GM18499 (cell line): ENCODE measurements at regions not wholly inside any gene's neighbourhood (a gene's known extent, or its start where the extent isn't known, plus 50 kb on each side); places are given as distances from the start of the nearest gene placed in this dataset.
A peak's percentile ranks its signal among the peaks of the same experiment; 100 is the strongest.

Experiments used
- ATAC-seq: cut with Tn5 transposase; IDR thresholded peaks from one replicate; pipeline ENCODE4 v1.9.1; 2021; ENCODE audit warnings: moderate number of reproducible peaks; ENCODE audit not compliant: insufficient read depth, unreplicated experiment

DNA sequence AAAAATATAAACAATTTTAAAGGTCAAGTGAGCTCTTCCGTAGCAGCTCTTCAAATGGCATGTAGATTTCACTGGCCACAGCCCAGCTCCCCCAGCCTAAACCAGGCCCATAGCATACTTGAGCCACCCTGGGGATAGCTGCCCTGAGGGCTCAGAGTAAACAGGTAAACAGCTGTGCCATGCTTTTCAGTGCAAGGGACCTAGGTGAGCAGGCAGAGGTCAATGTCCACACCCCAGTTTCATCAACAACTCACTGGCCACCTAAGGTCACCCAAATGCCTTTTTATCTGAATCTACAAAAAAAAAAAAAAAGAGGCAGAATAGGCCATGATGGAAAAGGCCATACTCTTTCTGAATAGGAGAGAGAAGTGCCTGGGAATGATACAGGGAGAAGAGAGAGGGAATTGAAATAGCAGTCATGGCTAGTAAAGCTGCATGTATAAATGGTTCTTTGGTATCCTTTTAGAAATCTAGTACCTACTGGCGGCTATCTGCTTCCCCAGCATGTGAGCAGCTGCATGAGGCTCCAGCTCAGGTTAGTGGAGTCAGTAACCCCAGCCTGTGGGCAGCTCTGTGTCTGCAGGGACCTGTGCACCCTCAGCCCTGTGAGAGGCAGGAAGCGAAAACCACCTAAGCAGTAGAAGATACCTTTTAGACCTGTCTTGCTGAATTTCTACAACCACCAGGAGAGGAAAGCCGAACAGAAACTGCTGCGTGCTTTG lies 77.0 kb downstream of the FOXA2 start:
- no peak for ATAC-seq

DNA sequence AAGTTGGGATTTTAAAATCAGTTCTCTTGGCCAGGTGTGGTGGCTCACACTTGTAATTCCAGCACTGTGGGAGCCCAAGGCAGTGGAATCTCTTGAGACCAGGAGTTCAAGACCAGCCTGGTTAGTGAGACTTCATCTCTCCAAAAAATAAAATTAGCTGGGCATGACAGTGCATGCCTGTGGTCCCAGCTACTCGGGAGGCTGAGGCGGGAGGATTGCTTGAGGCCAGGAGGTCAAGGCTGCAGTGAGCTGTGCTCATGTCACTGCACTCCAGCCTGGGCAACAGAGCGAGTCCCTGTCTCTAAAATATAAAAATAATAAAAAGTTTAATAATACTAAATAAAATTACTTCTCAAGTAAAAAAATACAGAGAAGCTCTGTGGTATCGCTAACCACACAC lies 77.5 kb downstream of the FOXA2 start:
- no peak for ATAC-seq

DNA sequence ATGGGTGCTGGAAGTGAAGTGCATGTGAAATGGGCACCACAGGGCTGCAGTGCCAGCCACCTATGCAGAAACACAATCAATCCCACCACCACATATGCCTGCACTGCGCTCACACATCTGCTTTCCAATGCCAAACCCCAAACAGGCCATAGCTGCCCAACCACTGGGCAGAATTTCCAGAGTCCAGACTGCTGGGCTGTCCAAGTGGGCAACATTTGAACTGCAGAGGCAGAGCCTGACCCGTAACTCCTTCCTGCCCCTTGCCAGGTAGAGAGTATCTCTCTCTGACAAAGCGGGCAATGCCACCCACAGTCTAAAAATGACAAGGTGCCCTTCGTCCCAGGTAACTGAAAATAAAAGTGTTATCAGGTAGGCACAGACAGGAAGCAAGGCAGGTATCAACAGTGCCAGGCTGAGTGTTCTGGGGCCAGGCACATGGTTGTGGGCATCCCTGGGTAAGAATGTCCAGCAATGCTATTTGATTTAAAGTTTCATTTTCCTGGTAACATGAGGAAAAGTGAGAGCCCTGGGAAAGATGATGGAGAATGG lies 79.5 kb downstream of the FOXA2 start:
- no peak for ATAC-seq

DNA sequence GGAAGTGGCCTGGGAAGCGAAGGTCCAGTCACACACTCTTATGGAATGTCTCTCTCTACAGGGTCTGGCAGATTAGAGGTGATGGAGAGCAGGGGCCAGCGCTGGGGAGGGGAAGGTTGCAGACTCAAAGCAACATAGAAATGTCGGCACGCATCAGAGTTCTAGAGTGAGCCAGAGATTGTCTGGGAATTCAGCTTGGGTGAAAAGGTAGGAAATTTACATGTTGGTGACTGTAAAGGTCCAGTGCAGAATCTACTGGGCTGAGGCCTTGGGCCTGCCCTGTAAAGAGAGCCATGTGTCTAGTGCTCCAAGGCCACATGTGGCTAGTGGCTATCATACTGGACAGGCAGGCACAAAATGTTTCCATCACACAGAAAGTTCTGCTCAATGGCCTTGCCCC lies 80.8 kb downstream of the FOXA2 start:
- ATAC-seq, result no peak

DNA sequence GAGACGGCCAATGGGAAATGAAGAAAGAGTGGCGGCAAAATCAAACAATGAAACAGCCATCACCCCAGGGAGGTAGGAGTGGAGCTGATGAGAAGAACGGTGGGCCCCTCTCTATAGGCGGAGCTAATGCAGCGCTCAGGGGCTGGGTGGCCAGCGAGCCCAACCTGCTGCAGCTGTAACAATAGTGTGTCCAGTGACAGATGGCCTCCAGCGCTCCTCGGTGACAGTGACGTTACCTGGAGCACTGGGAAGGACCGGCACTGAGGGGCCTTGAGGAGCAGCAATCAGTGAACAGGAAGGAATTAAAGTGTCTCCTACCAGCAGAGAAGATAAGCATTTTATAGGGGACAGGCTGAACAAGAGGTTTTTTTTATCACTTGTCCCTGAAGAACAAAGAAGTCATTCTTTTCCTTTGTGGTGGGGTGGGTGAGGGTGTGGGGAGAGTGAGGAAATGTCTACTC lies 81.6 kb downstream of the FOXA2 start:
- no peak for ATAC-seq

DNA sequence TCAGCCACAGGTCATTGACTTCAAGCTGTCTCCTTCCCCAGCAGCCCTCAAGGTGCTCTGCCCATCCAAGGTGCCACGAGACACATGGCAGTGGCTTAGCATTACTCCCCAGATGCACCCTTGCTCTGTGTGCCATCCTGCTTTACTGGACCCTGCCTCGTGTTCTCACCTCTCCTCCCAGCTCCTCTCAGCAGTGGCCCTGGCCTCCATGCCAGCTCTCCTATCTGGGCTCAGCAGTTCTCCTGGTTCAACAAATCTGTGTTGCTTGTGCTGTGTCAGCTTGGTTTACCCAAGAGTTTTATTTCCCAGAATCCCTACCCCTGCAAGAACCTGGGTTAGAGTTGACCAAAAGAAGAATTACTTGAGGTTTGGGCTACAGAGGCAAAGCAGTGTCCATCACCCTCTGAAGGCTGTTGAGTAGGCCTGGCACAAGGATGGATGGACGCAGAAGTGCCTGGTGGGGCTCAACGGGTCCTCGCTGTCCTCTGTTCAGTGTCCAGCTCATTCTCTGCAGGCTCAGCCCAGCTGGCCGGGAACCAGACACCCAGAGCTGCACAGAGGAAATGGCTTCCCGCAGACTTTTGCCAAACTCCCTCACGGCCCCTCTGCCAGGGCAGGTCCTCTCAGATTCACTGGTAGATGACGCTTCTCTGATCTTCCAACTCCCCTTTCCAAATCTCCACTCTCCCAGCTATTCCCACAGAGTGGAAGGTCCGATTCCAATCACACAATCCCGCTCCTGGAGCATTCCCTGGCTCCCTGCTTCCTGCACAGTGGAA lies 82.6 kb downstream of the FOXA2 start:
- ATAC-seq, result no peak

DNA sequence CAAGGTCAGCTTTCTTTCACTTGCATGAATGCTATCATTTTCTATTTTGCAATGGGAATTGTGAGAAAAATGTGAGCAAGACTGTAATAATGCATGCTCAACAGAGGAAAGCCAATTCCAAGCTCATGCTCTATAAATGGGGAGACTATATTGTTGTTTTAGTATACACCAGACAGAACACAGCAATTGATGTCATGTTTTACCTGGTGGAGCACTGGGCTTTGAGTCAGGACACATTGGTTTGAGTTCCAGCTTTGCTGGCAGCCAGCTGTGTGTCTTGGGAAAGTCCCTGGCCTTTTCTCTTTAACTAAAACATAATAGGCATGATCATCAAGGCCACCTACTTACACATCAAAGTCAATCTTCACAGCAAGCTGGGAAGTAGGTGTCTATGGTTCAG lies 83.3 kb downstream of the FOXA2 start:
- ATAC-seq, result no peak

DNA sequence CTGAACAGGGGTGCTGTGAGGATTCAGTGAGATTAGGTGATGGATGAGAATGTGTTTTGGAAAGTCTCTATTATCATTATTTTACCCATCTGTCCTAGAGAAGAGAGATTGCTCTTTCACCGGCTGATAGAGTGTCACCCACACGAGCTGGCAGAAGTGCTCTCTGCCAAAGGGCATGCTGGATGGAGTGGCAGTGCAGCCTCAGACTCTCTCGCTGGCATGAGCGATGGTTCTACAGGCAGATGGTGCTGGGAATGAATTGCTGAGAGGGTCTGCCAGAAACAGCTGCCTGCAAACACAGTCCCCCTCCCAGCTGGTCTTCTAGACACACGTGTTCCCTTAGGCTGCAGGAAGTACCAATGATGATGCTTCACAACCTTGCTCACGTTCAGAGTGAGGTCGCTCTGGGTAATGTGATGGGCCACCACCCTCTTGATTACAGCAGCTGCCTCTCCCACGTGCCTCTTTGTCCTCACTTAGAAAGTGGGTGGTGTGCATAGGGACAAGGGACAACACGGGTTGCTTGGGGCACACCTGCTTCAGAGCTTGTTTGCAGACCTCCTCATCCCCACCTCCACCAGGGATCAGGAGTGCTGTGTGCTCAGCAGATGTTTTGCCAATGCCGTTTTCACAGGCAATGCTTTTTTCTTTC lies 84.7 kb downstream of the FOXA2 start:
- no peak for ATAC-seq

DNA sequence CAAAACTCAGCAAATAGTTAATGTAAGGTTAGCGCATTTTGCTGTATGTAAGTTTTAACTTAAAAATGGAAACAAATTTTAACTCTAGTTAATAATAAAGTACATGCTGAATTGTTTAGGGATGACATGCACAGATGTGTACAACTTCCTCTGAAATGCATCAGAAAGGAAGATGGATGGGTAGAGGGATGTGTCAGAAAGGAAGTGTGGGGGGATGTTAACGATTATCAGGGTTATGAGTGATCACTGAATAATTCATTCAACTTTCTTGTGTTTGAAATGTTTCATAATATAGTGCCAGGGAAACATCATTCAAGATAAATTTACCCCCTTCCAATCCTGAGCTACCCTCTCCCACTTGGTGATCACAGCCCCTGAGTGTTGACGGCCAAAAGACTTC lies 87.6 kb downstream of the FOXA2 start:
- ATAC-seq, result no peak

DNA sequence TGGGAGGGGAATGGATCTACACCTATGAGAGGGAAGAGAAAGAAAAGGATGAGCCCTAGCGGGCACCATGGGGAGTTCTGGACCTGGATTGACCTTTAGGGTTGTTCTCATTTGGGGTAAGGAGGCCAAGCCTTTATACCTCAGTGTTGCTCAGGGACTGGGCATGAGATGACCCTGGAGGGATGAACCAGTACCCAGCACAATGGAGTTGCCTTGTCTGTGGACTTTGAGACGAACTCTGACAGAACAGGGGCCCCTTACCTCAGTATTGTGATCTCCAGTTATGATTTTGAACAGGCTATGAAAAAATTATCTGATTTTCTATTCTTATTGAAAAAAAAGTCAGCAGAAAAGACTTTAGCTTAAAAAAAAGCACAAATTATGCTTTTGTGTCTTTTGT lies 88.6 kb downstream of the FOXA2 start:
- ATAC-seq, result no peak

DNA sequence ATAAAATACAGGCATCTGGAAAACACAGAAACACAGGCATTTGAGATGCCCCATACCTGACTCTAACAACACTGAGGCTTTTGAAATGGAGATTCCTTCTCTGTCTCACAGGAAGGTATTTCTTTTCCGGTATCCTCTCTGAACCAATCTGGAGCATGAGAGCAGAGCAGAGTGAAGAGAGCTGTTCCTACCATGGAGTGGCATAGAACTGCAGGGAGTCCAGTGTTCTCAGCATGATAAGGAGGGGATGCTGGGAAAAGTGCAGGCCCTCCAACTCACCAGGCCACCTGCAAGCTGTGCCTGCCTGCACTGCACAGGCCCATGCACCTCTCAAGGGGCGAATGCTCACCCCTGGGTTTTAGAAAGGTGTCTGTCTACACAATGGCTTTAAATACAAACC lies 89.2 kb downstream of the FOXA2 start:
- no peak for ATAC-seq

DNA sequence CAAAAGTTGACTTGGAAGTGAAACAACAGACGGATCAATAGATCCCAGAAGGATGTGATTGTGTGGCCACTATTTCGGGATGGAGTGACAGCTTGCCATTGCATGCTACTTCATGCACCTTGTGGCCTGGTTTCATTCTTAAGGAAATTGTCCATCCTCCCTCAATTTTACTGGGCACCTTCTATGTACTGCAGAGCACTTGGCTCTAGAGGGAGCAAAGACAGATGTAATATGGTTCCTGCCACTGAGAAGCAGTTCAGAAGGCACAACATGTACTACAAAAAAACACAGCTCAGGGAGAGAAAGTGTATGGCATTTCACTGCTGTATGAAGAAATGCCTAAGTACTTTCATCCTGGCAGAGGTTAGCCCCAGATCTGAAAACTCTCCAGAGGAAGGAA lies 91.9 kb downstream of the FOXA2 start:
- no peak for ATAC-seq

DNA sequence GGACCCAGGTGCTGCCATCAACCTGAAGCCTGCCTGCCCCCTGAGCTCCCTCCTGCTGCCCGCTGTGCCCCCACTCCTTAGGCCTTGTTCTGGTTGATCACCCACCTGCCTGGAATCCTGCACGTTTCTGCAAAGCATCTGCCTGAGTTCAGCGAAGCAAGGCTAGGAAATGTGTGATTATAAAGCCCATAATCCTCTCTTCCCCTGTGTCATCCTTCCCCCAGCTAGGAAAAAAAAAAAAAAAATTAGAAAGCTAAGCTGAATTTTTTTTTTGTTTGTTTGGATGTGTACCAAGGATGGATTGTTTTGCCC lies 93.2 kb downstream of the FOXA2 start:
- no peak for ATAC-seq

DNA sequence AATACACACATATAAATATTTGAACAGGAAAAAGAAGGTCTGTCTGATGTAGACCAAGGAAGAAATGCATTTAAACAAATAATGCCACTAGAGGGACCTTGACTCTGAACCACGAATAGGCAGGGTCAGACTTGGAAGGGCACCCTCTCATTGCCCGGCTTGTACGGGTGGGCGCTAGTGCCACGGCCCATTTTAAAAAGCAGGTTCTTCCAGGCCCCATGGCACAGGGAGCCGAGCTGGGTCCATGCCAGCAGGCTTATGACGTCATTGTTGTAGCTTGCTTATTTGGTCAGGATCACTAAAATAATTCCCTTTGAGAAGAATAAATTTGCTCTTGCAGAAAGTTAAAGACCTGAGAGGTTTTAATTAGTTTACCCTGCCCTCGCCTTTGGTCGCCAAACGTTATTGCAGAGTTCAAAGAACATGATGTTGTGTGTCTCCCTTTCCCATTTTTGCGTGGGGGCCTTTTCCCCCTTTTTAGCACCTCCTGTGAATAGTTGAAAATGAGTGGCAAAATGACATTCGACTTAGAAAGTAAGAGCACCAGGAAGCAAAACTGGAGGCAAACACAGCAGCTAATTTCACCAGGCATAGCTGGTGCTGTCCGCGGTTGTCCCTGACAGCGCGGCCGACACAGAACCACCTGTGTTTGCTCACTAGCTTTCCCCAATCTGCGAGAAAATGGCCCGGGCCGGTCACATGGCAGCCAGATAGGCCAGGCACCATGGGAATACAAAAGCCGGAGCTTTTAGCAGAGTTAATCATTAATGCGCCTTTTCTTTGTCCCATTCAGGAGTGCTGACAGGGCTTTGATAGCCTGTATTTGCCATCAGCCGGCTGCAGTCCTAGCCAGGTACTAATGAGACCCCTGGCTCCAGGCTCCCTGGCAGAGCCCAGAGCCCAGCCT lies 93.8 kb downstream of the FOXA2 start:
- ATAC-seq, result no peak

DNA sequence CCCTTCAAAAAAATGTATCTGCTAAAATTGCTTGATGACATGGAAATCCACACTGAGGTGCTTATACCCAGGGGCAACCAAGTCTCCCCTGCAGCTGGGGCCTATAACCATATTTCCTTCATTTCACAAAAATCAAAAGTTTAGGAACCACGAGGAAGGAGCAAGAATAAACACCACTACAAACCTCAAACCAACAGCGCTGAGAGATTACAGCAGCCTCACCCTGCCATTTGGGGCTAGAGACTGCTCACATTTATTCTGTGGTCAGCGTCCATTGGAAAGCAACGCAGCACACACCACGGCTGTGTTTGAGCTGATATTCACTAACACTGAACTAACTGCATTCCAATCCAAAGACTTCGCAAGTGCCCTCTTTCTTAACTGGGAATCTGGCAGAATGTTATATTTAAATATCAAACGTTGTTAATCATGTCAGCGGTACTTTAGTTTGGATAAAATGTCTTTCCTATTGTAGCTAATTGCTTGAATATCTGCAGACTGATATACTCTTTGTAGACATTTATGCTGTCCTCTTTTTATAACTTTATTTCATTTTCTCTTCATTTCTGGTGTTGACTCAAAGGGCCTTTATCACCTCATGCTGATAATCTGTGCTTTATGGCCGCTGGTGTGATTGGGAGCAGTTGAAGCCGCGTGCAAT lies 94.6 kb downstream of the FOXA2 start:
- no peak for ATAC-seq

DNA sequence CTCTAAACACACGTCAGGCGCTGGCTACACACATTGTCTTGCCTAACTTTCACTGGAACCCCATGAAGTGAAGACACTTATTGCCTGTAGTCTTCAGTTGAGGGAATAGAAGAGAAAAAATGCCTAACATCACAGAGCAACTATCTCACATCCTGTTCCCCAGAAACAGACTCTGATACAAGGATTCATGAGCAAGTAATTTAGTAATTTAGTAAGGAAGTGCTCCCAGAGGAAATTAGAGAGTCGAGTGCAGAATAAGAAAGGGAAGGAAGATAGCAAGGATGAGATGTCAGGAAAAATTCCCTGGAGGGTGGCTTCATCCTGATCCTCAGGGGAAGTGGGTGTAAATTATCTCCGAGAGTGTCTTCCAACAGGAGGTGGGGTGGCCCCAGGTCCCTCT lies 104.0 kb downstream of the FOXA2 start:
- no peak for ATAC-seq

DNA sequence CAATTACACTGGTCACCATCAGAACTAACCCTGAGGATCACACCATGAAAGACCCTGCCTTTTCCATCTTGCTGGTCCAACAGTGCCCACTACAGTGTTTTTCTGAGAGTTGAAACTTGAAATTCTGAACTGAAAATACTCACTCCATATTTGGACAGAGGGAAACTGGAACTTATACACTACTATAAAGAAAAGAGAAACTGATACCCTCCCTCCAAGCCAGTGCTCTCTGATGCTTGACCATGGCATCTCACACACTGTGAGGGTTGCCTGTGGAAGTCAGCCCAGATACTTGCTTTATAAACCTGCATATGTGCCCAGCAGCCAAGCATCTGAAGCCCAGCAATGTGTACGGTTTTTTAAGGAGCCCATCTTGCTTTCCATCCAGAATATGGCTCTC lies 108.7 kb downstream of the FOXA2 start:
- peak; percentile 96 for ATAC-seq

DNA sequence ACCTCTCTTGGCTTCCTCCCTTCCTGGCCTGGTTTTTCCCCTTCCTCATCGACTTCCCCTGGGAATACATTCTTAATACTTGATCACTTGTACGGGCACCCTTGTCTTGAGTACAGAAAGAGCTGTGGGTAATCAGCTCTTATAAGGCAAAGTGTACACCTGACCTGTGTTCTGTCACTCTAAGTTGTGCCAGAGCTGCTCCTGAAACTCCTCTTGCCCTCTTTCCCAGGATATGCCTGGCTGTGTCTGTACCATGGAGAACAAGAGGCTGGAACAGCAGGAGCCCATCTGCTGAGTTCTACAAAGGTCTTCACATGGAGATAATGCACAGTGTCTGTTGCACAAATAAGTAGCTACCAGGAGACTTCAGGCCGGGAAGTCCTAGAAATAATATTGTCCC lies 110.1 kb downstream of the FOXA2 start:
- no peak for ATAC-seq

DNA sequence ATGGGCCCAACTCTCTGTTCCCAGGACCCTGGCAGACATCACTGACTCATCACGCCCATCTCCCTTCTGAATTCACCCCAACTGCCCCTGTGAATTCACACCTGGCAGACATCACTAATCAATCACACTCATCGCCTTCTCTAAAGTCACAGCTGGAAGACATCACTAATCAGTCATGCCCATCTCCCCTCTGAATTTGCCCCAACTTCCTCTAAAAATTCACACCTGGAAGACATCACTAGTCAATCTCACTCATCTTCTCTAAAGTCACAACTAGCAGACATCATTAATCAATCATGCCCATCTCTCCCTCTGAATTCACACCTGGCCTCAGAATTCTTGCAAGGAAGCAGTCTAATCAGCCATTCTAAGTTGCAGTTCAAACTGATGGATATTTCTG lies 111.1 kb downstream of the FOXA2 start:
- no peak for ATAC-seq
